Inflammatory macrophage treated with lipopolysaccharide for 4 hours (primary cell): ENCODE measurements at regions not wholly inside any gene's neighbourhood (a gene's known extent, or its start where the extent isn't known, plus 50 kb on each side); places are given as distances from the start of the nearest gene placed in this dataset.

ENCODE experiments used
- DNase-seq: peaks from one replicate; pipeline ENCODE4 v3.0.0-alpha.2; 2020

- DNase-seq: no peak
Observed at GRCh38 chr2:137729305-137729704, 235.0 kb upstream of the HNMT start.

DNA sequence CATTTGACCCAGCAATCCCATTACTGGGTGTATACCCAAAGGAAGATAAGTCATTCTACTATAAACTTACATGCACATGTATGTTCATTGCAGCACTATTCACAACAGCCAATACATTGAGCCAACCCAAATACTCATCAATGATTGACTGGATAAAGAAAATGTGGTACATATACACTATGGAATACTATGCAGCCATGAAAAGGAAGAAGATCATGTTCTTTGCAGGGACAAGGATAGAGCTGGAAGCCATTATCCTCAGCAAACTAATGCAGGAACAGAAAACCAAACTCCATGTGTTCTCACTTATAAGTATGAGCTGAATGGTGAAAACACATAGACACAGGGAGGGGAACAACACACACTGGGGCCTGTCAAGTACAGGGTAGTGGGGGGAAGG is 226.7 kb upstream of the HNMT start:
- DNase-seq: no peak

- DNase-seq: no peak
Observed at GRCh38 chr2:137741784-137742362, 222.4 kb upstream of the HNMT start.

- DNase-seq: no peak
Observed at GRCh38 chr2:137747509-137747908, 216.8 kb upstream of the HNMT start.

DNA sequence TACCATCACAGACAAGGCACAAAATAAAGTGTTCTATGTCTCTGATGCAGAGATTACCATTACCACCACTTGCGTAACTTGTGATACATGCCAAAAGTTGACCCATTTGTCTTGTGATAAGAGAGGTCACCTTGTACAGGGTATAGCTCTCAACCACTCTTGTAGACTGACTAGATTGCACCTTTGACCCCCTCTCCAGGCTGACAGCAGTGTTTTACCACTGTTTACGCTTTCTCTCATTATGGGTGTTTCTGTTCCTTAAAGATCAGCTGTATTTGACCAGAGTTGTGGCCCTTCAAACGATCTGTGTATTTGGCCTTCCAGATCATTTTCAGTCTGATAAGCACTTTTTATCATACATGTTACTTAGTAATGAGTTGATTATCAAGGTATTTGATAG is 215.7 kb upstream of the HNMT start:
- DNase-seq: no peak

GRCh38 chr2:137764646-137765045 is 199.6 kb upstream of the HNMT start:
- no peak for DNase-seq

DNA sequence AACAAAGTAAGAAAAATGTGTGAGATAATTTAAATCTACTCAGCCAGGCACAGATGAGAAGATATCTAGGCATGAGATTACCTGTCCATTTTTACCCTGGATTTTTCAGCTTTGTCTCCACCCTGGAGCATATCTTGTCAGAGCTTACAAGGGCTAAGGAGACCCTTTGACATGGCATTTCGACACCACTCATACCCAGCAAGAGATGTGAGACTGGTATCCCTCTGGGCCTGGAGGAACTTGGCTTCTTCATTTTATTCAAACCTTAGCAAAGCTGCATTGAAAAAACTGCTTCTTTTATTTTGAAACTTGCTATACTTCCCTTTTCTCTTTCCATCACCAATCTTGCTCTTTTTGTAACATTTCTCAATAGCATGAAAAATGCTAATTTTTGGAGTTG is 194.9 kb upstream of the HNMT start:
- peak; percentile 3 for DNase-seq

DNA sequence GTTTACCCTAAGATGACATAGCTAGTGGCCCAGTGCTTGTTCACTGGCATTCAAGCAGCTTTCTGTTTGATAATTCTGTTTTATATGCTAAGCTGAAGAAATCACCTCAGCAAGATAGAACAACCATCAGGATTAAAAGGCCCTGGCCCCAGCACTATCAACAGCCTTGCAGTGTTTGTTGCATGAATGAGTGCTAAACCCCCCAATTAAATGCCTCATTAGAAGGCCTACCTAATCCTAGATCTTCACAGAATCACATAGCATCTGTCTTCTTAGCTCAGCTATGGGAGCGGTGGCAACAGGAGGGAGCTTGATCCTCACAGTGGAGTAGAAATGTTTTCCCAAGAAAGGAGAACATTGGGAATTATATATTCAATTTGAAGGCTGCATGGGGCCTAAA is 194.1 kb upstream of the HNMT start:
- DNase-seq: no peak

DNA sequence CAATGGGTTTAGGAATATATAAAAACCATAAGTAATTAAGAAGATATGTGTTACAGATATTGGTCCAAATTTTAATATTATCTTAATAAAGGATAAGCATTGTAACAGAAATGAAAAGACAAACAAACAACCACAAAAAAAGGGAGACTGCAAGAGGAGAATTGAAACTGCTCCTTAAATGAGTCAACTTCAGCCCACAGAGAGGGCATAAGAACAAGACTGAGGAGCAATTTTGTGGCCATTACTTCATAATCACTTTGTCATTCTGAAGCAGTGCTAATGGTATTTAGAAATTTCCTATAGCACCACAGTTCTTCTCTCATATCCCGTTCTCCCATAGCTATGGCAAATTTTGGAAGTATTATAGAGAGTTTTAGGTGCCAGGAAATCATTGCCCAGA is 193.2 kb upstream of the HNMT start:
- peak; percentile 12 for DNase-seq

DNA sequence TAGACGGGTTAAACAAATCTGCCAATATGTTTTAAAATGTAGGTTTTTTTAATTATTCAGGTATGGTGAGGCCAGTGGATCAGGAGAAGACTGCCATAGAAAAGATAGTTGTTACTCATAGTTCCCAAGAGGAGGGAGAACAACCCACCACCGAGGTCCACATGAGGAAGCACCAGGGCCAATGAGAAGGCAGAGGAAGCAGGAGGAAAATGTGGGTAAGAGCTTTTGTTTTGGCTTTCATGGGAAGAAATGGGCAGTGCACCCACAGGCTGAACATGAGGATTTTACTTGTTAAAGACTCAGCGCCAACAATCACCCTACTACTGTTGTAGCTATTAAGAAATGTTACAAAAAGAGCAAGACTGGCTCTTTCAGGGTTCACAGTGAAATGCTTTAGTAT is 191.8 kb upstream of the HNMT start:
- DNase-seq: no peak

DNA sequence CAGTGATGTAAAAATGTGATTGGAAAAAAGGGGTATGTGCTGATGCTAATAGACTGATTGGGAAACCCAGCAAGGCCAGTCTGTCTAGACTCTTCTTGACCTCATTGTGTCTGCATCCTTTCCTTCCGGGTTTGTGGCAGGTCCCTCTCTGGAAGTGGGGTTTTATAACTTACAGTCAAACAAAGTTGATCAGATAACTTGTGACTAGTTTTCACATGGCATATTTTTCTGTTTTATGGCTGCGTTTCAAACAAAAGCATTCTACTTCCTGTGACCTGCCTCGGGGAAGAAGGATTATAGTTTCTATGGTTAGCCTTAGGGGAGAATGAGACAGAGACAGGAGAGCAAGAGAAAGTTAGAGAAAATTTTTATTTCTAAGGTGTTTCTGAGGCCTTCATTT is 188.7 kb upstream of the HNMT start:
- DNase-seq: no peak

- DNase-seq: no peak
Observed at GRCh38 chr2:137776697-137777096, 187.6 kb upstream of the HNMT start.

- DNase-seq: no peak
Observed at GRCh38 chr2:137797641-137798040, 166.6 kb upstream of the HNMT start.

DNA sequence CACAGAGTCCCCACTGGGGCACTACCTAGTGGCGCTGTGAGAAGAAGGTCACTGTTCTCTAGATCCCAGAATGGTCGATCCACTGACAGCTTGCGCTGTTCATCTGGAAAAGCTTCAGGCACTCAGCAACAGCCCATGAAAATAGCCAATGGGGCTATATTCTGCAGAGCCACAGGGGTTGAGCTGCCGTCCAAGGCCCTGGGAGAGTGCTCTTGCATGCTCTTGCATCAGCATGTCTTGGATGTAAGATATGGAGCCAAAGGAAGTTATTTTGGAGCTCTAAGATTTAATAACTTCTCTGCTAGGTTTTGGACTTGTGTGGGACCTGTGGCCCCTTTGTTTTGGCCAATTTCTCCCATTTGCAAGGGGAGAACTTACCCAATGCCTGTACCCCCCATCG is 164.7 kb upstream of the HNMT start:
- DNase-seq: no peak

DNA sequence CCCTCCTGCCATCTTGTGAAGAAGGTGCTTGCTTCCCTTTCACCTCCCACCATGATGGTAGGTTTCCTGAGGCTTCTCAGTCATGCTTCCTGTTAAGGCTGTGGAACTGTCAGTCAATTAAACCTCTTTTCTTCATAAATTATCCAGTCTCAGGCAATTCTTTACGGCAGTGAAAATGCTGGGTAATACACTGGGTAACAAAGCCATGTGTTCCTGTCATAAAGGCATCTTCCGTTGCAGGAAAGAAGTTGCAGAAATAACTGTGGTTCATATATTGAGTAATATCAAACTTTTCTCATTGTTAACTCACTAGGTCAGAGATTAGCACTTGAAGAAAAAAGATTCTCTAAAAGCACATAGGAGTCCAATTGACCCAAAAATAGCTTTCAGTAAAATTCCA is 163.9 kb upstream of the HNMT start:
- no peak for DNase-seq

DNA sequence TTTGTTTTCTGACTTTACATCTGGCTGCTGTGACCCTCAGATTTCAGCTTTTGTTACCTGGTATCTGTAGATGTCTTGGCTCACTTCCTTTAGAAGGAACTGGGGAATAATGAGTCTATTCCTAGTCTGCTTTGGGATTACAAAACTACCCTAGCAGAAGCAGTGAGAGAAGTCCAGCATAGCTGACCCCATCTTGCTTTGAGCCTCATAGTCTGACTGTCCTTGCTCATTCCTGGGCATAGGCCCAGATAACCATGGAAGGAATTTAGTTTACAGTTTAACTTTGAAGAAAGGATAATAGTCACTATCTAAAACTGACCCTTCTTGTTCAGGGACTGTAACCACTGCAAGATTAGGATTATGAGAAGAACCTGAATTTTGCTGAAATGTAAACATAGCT is 163.0 kb upstream of the HNMT start:
- DNase-seq: no peak

DNA sequence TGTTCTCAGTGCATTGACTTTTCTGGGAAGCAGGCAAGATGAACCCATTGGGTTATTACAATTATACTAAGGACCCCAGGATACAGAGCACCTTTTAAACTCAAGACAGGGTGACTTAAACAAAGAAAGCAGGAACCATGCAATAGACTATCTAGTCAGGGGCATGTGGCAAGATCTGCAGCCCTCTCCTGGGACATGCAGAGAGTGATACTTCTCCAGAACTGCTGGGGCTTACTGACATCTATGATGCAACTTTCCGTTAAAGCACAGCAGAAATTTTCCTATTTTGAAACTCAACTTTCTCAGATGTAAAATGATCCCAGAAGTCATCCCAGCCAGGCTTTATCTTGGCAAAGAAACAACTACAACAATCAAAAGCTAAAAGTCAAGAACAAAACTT is 162.2 kb upstream of the HNMT start:
- DNase-seq: no peak

GRCh38 chr2:137806068-137806805 is 158.0 kb upstream of the HNMT start:
- DNase-seq: no peak

DNA sequence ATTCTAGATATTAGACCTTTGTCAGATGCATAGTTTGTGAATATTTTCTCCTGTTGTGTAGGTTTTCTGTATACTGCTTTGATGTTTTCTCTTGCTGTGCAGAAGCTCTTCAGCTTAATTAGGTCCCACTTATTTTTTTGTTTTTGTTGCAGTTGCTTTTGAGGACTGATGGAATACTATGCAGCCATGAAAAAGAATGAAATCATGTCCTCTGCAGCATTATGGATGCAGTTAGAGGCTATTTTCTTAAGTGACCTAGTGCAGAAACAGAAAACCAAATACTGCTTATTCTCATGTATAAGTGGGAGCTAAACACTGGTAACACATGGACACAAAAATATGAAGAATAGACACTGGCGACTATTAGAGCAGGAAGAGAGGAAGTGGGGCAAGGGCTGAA is 155.0 kb upstream of the HNMT start:
- no peak for DNase-seq

DNA sequence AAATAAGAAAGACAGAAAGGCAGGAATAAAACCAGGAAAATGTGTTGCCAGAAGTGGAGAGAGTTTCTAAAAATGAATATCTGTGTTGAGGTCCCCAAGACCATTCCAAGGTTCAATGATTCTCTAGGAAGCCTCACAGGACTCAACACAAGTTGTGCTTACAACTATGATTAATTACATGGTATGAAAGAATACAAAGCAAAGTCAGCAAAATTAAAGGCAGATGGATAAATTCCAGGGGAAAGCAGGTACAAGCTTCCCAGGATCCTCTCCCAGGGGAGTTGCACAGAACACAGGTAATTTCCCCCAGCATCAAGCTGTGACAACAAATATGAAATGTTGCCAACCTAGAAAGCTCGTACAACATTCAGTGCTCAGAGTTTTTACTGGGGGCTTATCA is 154.4 kb upstream of the HNMT start:
- DNase-seq: no peak

DNA sequence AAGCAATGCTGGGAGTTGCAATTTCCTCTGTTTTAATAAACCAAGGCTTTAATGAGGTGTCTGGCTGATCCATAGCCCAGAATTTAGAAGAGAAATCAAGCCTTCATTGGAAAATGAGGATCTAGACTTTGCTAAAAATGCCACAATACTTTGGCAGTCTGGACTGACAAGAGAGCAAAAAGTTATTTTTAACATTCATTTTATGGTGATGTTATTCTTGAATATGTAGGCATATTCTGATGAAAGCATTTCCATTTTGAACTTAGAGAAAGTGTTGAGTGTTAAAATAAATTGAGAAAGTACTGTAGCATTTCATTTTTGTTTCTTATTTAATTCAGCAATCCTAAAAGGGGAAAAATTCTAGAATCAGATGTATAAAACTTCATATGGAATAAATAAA is 151.8 kb upstream of the HNMT start:
- no peak for DNase-seq

DNA sequence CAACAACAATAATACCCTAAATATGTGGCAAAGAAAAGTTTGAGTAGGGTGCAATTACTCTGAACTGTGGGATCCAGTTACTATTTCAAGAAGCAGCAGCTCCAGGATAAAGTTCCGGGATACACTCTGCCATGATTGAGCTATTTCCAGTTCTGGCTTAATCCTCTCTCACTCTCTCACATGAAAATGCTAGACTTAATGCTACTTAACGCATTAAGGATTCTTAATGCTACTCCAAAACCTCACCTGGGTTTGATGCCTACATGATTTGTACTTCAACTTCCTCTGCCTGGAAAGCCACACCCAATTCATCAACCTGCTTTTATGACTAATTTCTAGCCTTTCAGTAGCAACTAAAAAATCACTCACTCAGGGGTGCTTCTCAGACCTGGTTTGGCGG is 151.1 kb upstream of the HNMT start:
- DNase-seq: no peak

GRCh38 chr2:137817058-137817457 is 147.2 kb upstream of the HNMT start:
- DNase-seq: no peak

DNA sequence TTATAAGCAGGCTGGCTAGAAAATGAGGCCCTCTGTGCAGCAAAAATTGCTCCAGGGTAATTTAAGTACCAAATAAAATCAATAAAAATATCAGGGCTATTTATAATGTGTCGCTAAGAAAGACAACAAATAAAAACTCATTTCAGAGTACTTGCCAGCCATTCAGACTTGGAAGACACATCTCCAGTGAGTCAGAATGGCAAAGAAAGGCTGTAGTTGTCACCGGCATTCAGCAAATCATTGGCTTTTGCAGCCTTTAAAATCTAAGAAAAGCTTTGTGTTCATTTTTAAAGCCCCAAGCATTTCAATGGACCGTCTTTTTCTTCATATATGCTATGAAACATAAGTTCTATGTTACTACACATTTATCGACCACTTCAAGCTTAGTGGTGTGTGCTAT is 141.1 kb upstream of the HNMT start:
- DNase-seq: no peak

DNA sequence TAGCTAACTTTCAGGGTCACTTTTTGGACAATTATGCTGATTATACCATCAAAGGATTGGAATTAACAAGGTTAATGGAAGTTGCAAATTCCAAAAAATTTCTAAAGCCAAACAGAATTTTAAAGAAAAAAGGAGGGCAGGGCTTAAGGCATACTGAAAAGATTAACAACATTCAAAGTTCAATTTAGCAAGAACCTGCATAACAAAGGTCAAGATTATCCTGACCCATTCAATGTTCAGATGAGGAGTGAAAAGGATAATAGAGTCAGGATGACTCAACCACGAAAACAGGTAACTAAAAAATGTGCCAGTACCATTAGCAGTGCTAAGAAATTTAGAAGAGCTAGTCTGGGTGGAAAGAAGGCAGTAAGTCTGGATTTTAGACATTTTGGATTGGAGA is 139.8 kb upstream of the HNMT start:
- no peak for DNase-seq
